ENCODE measurements at regions not wholly inside any gene's neighbourhood (a gene's known extent, or its start where the extent isn't known, plus 50 kb on each side); places are given as distances from the start of the nearest gene placed in this dataset.
"Not testable (repeated sequence)": the region's sequence is repeated elsewhere in the genome, so short reads cannot be mapped to it uniquely, and the experiment has no call there.

GRCh38 chr2:235212501-235213158, 260.8 kb downstream of the SH3BP4 start:
- no peak for DNase-seq (ENCODE audit: low read depth)

- no peak for DNase-seq (ENCODE audit: low read depth)
Observed at GRCh38 chr2:235215248-235215647, 263.4 kb downstream of the SH3BP4 start.

- DNase-seq (ENCODE audit: low read depth): no peak
Observed at GRCh38 chr2:235216901-235217300, 265.1 kb downstream of the SH3BP4 start.

- DNase-seq (ENCODE audit: low read depth): no peak
Observed at GRCh38 chr2:235217846-235218245, 266.0 kb downstream of the SH3BP4 start.

- no peak for DNase-seq (ENCODE audit: low read depth)
Observed at GRCh38 chr2:235218486-235218907, 266.7 kb downstream of the SH3BP4 start.

GRCh38 chr2:235219048-235219447, 267.2 kb downstream of the SH3BP4 start:
- DNase-seq (ENCODE audit: low read depth): no peak

- DNase-seq (ENCODE audit: low read depth): no peak
Observed at GRCh38 chr2:235220331-235220730, 268.5 kb downstream of the SH3BP4 start.

- no peak for DNase-seq (ENCODE audit: low read depth)
Observed at GRCh38 chr2:235223011-235223410, 270.8 kb upstream of the AGAP1 start.

GRCh38 chr2:235224410-235224809, 269.4 kb upstream of the AGAP1 start:
- DNase-seq (ENCODE audit: low read depth): peak; percentile 22

GRCh38 chr2:235225261-235225660, 268.6 kb upstream of the AGAP1 start:
- DNase-seq (ENCODE audit: low read depth): no peak

- DNase-seq (ENCODE audit: low read depth): no peak
Observed at GRCh38 chr2:235227590-235227989, 266.3 kb upstream of the AGAP1 start.

- DNase-seq (ENCODE audit: low read depth): not testable (repeated sequence)
Observed at GRCh38 chr2:235228422-235228821, 265.4 kb upstream of the AGAP1 start.

GRCh38 chr2:235229236-235229635, 264.6 kb upstream of the AGAP1 start:
- no peak for DNase-seq (ENCODE audit: low read depth)

GRCh38 chr2:235230821-235231601, 262.8 kb upstream of the AGAP1 start:
- DNase-seq (ENCODE audit: low read depth): no peak

GRCh38 chr2:235232449-235233433, 261.1 kb upstream of the AGAP1 start:
- no peak for DNase-seq (ENCODE audit: low read depth)

GRCh38 chr2:235234736-235235135, 259.1 kb upstream of the AGAP1 start:
- peak; percentile 86 for DNase-seq (ENCODE audit: low read depth)

GRCh38 chr2:235235977-235236767, 257.7 kb upstream of the AGAP1 start:
- no peak for DNase-seq (ENCODE audit: low read depth)

GRCh38 chr2:235238537-235238936, 255.3 kb upstream of the AGAP1 start:
- peak; percentile 96 for DNase-seq (ENCODE audit: low read depth)

- no peak for DNase-seq (ENCODE audit: low read depth)
Observed at GRCh38 chr2:235240574-235240973, 253.3 kb upstream of the AGAP1 start.

Measured in myocyte (in vitro differentiated cells).